ENCODE measurements at regions not wholly inside any gene's neighbourhood (a gene's known extent, or its start where the extent isn't known, plus 50 kb on each side); places are given as distances from the start of the nearest gene placed in this dataset.

DNA sequence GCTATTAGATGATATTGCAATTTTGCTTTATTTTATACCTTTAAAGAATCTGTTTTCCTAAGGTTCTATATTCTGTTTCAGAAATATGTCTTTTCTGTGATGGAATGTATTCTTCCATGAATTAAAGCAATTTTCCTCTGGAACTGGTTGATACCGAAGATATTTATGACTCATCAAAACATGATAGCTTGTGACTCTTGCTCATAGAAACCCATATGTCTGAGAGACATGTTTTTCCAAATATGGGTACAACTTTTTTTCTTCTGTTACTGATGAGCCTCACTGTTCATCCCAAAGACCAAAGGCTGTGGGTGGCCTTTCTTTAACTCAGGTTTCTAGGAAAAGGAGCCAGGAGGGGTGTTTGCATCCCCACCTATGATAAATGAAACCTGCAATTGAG, 126.1 kb upstream of the PAPPA start:
- Histone ChIP-seq H3K36me3 (ENCODE audit: control insufficient read depth, insufficient read depth, low read length) (no peaks in the 10 kb centered on the region), H3K4me1 (ENCODE audit: control insufficient read depth, insufficient read depth, low read length) (no peaks in the 10 kb centered on the region), H3K9ac (ENCODE audit: low read length) (no peak overlapping the region), H3K27ac (ENCODE audit: low read depth, low read length) (no peak overlapping the region), H3K27me3 (ENCODE audit: control insufficient read depth, insufficient read depth, low read length) (no peaks in the 10 kb centered on the region), H3K4me3 (ENCODE audit: low read length) (no peak overlapping the region)

DNA sequence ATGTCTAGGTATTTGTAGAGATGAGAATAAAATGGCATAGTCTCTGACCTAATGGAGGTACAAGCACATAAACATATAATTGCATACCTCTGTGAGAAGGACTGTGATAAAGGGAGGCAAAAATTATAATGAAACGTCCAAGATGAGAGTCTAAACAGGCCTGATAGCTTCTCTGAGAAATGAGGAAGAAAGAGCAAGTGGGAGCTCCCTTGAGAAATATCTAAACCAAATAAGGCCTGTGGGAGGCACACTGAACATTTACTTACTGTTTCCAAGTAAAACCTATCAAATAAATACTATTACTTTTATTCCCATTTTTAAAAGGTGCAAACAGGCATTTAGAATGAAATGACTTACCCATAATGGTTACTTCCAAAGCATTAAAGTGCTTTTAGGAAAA, 125.6 kb upstream of the PAPPA start:
- no peak overlapping the region for H3K9ac ChIP-seq (ENCODE audit: low read length)
- H3K4me1 ChIP-seq (ENCODE audit: control insufficient read depth, insufficient read depth, low read length), result no peaks in the 10 kb centered on the region

DNA sequence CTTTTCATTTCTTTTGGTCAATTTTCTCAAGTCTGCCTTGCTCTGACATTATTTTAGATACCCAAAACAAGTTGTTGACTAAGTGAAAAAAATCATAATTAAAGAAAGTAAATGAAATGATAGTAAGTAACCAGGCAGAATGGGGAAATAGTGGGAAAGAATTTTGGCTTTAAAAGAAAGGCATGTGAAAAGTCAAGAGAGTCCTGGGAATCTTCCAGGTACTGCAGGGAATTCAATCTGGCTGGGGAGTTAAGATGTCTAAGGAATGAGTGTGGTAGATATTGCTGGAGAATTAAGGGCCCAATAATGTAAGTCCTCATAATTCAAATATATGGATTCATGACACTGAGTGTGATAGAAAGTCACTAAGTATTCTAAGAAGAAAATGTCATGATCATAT, 123.1 kb upstream of the PAPPA start:
- H3K4me3 ChIP-seq (ENCODE audit: low read length), result no peak overlapping the region
- no peak overlapping the region for H3K27ac ChIP-seq (ENCODE audit: low read depth, low read length)
- H3K27me3 ChIP-seq (ENCODE audit: control insufficient read depth, insufficient read depth, low read length), result no peaks in the 10 kb centered on the region
- no peaks in the 10 kb centered on the region for H3K36me3 ChIP-seq (ENCODE audit: control insufficient read depth, insufficient read depth, low read length)
- no peak overlapping the region for H3K9ac ChIP-seq (ENCODE audit: low read length)
- H3K4me1 ChIP-seq (ENCODE audit: control insufficient read depth, insufficient read depth, low read length), result no peaks in the 10 kb centered on the region

More for the DNA sequence above, 125.6 kb upstream of the PAPPA start:
- H3K36me3 ChIP-seq (ENCODE audit: control insufficient read depth, insufficient read depth, low read length), result no peaks in the 10 kb centered on the region
- no peak overlapping the region for H3K27ac ChIP-seq (ENCODE audit: low read depth, low read length)
- H3K27me3 ChIP-seq (ENCODE audit: control insufficient read depth, insufficient read depth, low read length), result no peaks in the 10 kb centered on the region
- no peak overlapping the region for H3K4me3 ChIP-seq (ENCODE audit: low read length)

DNA sequence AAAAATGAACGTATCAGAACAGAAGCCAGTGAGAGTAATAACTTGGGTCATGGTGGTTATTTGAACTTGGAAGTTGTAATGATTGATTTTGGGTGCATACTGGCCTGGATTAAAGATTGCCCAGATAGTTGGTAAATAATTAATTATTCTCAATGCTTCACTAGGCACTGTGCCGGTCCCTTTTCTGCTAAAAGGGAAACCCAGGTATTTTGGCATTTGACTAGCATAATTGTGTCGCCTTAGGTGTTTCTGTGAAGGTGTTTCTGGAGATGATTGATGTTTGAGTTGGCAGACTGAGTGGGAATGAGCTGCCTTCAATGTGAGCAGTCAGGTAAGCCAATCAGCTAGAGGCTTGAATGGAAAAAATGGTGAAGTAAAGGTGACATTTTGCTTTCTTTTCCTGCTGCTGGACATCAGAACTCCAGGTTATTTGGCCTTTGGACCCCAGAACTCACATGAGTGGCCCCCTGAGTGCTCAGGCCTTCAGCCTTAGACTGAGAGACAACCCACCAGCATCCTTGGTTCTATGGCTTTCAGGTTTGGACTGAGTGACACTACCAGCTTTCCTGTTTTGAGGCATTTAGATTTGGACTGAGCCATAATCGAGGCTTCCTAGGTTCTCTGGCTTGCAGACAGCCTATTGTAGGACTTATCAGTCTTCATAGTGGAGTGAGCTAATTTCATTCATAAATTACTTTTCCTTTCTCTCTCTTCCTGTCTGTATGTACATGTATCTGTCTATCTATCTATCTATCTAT, 120.7 kb upstream of the PAPPA start:
- H3K4me3 ChIP-seq (ENCODE audit: low read length), result no peak overlapping the region
- H3K4me1 ChIP-seq (ENCODE audit: control insufficient read depth, insufficient read depth, low read length), result no peaks in the 10 kb centered on the region
- H3K36me3 ChIP-seq (ENCODE audit: control insufficient read depth, insufficient read depth, low read length), result no peaks in the 10 kb centered on the region
- H3K9ac ChIP-seq (ENCODE audit: low read length), result no peak overlapping the region
- H3K27ac ChIP-seq (ENCODE audit: low read depth, low read length), result no peak overlapping the region
- H3K27me3 ChIP-seq (ENCODE audit: control insufficient read depth, insufficient read depth, low read length), result no peaks in the 10 kb centered on the region

DNA sequence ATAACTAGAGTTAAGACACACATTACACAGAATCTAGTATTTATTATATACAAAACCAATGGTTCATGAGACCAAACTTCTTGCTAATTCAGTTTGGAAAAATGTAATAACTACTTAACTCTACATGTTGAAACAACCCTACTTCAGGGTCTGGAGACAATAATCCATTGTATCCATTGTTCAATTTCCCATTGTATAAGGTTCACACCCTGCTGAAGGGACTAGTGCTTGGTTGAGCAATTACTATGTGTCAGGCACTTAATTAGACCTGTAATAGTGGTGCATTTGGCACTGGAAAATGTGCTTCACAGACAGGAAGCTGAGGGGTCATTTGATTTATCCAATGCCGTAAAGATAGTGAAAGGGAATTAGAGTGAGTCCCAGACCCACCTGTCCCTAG, 114.3 kb upstream of the PAPPA start:
- Histone ChIP-seq H3K36me3 (ENCODE audit: control insufficient read depth, insufficient read depth, low read length) (no peaks in the 10 kb centered on the region), H3K4me1 (ENCODE audit: control insufficient read depth, insufficient read depth, low read length) (no peaks in the 10 kb centered on the region), H3K27me3 (ENCODE audit: control insufficient read depth, insufficient read depth, low read length) (no peaks in the 10 kb centered on the region), H3K27ac (ENCODE audit: low read depth, low read length) (no peak overlapping the region), H3K9ac (ENCODE audit: low read length) (no peak overlapping the region), H3K4me3 (ENCODE audit: low read length) (no peak overlapping the region)

DNA sequence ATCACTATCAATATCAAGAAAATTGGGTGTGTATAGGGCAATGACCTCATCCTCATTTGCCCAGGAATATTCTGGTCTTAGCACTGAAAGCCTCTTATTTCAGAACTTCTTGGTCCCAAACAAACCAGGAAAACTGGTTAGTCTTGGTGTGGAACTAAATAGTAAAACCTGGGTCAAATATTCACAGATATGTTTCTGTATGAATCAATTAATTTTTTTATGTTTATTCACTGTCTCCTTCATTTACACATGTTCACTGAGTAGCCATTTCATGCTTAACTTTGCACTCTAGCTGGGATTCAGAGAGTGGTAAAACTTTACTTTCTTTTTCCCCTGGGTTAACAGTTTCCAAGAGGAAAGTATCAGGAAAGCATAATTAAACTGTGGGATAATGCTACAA, 113.7 kb upstream of the PAPPA start:
- H3K9ac ChIP-seq (ENCODE audit: low read length), result no peak overlapping the region
- H3K27me3 ChIP-seq (ENCODE audit: control insufficient read depth, insufficient read depth, low read length), result no peaks in the 10 kb centered on the region
- H3K4me1 ChIP-seq (ENCODE audit: control insufficient read depth, insufficient read depth, low read length), result no peaks in the 10 kb centered on the region
- H3K36me3 ChIP-seq (ENCODE audit: control insufficient read depth, insufficient read depth, low read length), result no peaks in the 10 kb centered on the region
- no peak overlapping the region for H3K4me3 ChIP-seq (ENCODE audit: low read length)
- H3K27ac ChIP-seq (ENCODE audit: low read depth, low read length), result no peak overlapping the region

DNA sequence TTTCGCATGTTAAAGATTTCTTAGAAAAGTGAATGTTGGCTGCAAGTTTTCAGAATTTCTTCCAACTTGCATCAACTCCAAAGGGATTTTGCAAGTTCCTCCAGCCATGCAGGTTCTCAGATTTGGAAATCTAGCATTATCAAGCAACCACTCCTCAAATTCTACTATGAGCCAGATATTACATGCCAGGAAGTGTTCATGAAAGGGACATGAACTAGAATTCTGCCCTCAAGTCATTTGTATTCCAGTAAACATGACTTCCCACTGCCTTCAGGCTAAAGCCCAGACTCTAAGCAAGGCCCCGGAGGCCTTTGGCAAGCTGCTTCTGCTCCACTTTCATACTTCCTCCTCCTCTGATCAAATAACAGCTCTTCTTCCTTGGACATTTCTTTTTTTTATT, 111.3 kb upstream of the PAPPA start:
- Histone ChIP-seq H3K9ac (ENCODE audit: low read length) (no peak overlapping the region), H3K4me3 (ENCODE audit: low read length) (no peak overlapping the region), H3K27me3 (ENCODE audit: control insufficient read depth, insufficient read depth, low read length) (no peaks in the 10 kb centered on the region), H3K36me3 (ENCODE audit: control insufficient read depth, insufficient read depth, low read length) (no peaks in the 10 kb centered on the region), H3K4me1 (ENCODE audit: control insufficient read depth, insufficient read depth, low read length) (no peaks in the 10 kb centered on the region), H3K27ac (ENCODE audit: low read depth, low read length) (no peak overlapping the region)

DNA sequence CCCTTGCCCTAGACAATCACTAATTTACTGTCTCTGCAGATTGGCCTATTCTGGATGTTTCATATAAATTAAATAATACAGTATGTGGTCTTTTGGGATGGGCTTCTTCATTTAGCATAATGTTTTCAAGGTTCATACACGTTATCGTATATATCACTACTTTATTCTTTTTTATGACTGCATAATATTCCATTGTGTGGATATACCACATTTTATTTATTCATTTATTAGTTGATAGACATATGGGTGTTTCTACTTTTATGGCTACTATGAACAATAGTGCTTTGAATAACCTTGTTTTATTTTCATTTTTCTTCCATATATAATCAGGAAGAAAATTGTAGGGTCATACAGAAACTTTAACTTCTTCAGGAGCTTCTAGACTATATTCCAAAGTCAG, 108.5 kb upstream of the PAPPA start:
- H3K27me3 ChIP-seq (ENCODE audit: control insufficient read depth, insufficient read depth, low read length), result no peaks in the 10 kb centered on the region
- H3K27ac ChIP-seq (ENCODE audit: low read depth, low read length), result no peak overlapping the region
- H3K4me3 ChIP-seq (ENCODE audit: low read length), result no peak overlapping the region
- no peak overlapping the region for H3K9ac ChIP-seq (ENCODE audit: low read length)
- H3K36me3 ChIP-seq (ENCODE audit: control insufficient read depth, insufficient read depth, low read length), result no peaks in the 10 kb centered on the region
- H3K4me1 ChIP-seq (ENCODE audit: control insufficient read depth, insufficient read depth, low read length), result no peaks in the 10 kb centered on the region

DNA sequence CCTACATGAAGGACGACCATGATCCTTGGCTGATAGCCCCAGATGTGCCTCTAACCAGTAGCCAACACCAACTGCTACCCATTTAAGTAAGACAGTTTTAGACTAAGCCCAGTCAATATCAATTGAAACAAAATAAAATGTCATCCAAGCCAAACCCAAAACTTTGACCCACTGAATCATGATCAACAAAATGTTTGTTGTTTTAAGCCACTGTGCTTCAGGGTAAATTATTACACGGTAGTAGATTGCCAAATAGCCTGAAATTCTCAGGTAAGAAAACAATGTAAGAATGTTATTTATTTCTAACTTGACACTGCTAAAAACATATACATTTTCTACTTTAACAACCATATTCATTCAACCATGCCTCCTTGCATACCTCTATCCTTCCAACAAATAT, 105.5 kb upstream of the PAPPA start:
- Histone ChIP-seq H3K27me3 (ENCODE audit: control insufficient read depth, insufficient read depth, low read length) (no peaks in the 10 kb centered on the region), H3K4me3 (ENCODE audit: low read length) (no peak overlapping the region), H3K36me3 (ENCODE audit: control insufficient read depth, insufficient read depth, low read length) (no peaks in the 10 kb centered on the region)

DNA sequence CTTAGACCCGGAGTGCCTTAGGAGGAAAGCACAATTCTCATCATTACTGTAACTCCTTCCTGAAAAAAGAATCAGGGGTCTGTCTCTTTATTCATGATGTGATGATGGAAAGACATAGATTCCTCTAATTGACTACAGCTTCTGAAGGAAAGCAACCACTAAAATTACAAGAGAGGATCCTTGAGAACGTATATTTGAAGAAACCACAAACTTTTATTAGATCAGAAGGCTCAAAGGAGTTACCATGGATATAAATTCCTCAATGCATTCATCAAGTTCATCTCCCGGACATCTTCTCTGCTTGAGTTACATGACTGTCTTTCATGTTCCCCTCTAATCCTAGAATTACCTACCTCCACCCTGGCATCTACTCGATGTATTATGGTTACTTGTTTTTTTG, 104.1 kb upstream of the PAPPA start:
- H3K4me1 ChIP-seq (ENCODE audit: control insufficient read depth, insufficient read depth, low read length), result no peaks in the 10 kb centered on the region
- no peak overlapping the region for H3K4me3 ChIP-seq (ENCODE audit: low read length)
- no peak overlapping the region for H3K9ac ChIP-seq (ENCODE audit: low read length)
- H3K27me3 ChIP-seq (ENCODE audit: control insufficient read depth, insufficient read depth, low read length), result no peaks in the 10 kb centered on the region
- no peak overlapping the region for H3K27ac ChIP-seq (ENCODE audit: low read depth, low read length)
- no peaks in the 10 kb centered on the region for H3K36me3 ChIP-seq (ENCODE audit: control insufficient read depth, insufficient read depth, low read length)

More for the DNA sequence above, 105.5 kb upstream of the PAPPA start:
- H3K27ac ChIP-seq (ENCODE audit: low read depth, low read length), result no peak overlapping the region
- H3K9ac ChIP-seq (ENCODE audit: low read length), result no peak overlapping the region
- H3K4me1 ChIP-seq (ENCODE audit: control insufficient read depth, insufficient read depth, low read length), result no peaks in the 10 kb centered on the region

DNA sequence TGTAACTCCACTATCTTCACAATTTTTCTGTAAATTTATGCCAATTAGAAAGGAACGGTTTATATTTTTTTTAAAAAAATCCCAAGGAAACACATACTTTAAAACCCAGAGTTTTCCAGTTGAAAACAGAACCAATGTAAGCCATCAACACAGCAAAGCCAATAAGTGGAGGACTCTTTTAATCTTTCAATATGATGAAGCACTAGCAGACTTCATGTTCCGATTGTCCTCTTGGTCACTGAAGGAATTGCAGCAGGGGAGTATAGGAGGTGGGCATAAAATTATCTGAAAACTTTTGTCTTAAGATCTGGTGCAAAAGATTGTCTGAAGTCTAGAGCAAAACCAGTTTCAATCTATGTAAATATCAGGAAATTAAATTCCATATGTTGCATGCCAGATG, 102.1 kb upstream of the PAPPA start:
- Histone ChIP-seq H3K36me3 (ENCODE audit: control insufficient read depth, insufficient read depth, low read length) (no peaks in the 10 kb centered on the region), H3K27ac (ENCODE audit: low read depth, low read length) (no peak overlapping the region), H3K9ac (ENCODE audit: low read length) (no peak overlapping the region), H3K4me1 (ENCODE audit: control insufficient read depth, insufficient read depth, low read length) (no peaks in the 10 kb centered on the region), H3K27me3 (ENCODE audit: control insufficient read depth, insufficient read depth, low read length) (no peaks in the 10 kb centered on the region), H3K4me3 (ENCODE audit: low read length) (no peak overlapping the region)

DNA sequence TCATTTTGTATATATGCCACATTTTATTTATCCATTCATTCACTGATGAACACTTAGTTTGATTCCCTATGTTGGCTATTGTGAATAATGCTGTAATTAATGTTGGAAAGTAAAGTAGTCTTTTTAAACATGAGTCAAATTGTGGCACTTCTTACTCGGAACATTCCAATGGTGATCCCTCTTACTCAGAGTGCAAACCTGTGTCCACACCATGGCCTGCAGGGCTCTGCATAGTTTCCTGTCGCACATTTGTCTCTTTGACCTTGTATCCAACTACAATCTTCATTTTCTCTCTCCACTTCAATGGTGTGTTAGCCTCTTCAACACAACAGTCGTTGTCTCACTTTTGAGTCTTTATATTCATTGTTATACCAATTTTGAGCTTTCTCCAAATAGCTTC, 98.1 kb upstream of the PAPPA start:
- no peak overlapping the region for H3K9ac ChIP-seq (ENCODE audit: low read length)
- no peak overlapping the region for H3K4me3 ChIP-seq (ENCODE audit: low read length)
- no peak overlapping the region for H3K27ac ChIP-seq (ENCODE audit: low read depth, low read length)
- H3K27me3 ChIP-seq (ENCODE audit: control insufficient read depth, insufficient read depth, low read length), result no peaks in the 10 kb centered on the region
- H3K36me3 ChIP-seq (ENCODE audit: control insufficient read depth, insufficient read depth, low read length), result no peaks in the 10 kb centered on the region
- no peaks in the 10 kb centered on the region for H3K4me1 ChIP-seq (ENCODE audit: control insufficient read depth, insufficient read depth, low read length)

DNA sequence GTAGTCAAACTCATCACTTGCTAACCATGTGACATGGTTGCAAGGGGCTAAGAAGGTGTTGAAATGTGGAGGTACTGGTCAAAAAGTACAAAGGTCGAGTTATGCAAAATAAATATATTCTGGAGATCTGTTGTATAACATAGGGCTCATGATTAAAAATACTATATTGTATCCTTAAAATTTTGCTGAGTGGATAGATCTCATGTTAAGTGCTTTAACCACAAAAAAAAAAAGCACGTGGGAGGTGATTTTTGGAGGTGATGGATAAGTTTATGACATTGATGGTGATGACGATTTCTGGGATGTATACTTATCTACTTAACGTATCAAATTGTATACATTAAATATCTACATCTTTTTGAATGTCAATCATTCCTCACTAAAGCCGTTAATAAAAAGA, 96.2 kb upstream of the PAPPA start:
- Histone ChIP-seq H3K36me3 (ENCODE audit: control insufficient read depth, insufficient read depth, low read length) (no peaks in the 10 kb centered on the region), H3K9ac (ENCODE audit: low read length) (no peak overlapping the region), H3K4me1 (ENCODE audit: control insufficient read depth, insufficient read depth, low read length) (no peaks in the 10 kb centered on the region), H3K27ac (ENCODE audit: low read depth, low read length) (no peak overlapping the region), H3K27me3 (ENCODE audit: control insufficient read depth, insufficient read depth, low read length) (no peaks in the 10 kb centered on the region), H3K4me3 (ENCODE audit: low read length) (no peak overlapping the region)
